ENCODE measurements at regions not wholly inside any gene's neighbourhood (a gene's known extent, or its start where the extent isn't known, plus 50 kb on each side); places are given as distances from the start of the nearest gene placed in this dataset.

- TF ChIP-seq CTCF (IDR thresholded peaks at IDR 0.05; ENCODE audit: poor library complexity) (no peak), EZH2 (IDR thresholded peaks at IDR 0.05; ENCODE audit: borderline replicate concordance) (no peak)
These were observed 2532.5 kb downstream of the ARAP2 start for GRCh38 chr4:33711826-33712225.
